WERI-Rb-1 (cell line): ENCODE measurements at regions not wholly inside any gene's neighbourhood (a gene's known extent, or its start where the extent isn't known, plus 50 kb on each side); places are given as distances from the start of the nearest gene placed in this dataset.

Source experiments
- DNase-seq: peaks from one replicate; pipeline ENCODE4 v3.0.0-alpha.2; 2020
- H3K27ac ChIP-seq: fragments of 250-450 bp; sonication (Bioruptor Pico); 2 replicates; pipeline ENCODE4 v1.5.1; 2020; ENCODE audit warnings: mild to moderate bottlenecking, moderate library complexity
- H3K27me3 ChIP-seq: fragments of 250-450 bp; sonication (Bioruptor Pico); 2 replicates; pipeline ENCODE4 v1.5.1; 2021; ENCODE audit warnings: mild to moderate bottlenecking, low read depth, moderate library complexity; ENCODE audit not compliant: insufficient read depth, severe bottlenecking
- H3K36me3 ChIP-seq: fragments of 250-450 bp; sonication (Bioruptor Pico); 2 replicates; pipeline ENCODE4 v1.5.1; 2020; ENCODE audit warnings: mild to moderate bottlenecking, moderate library complexity
- H3K4me3 ChIP-seq: 2 replicates; pipeline ENCODE4 v1.5.1; 2011; ENCODE audit warnings: low read depth, mild to moderate bottlenecking, control low read depth, low read length
- H3K9me3 ChIP-seq: fragments of 250-450 bp; sonication (Bioruptor Pico); 2 replicates; pipeline ENCODE4 v1.5.1; 2021; ENCODE audit warnings: mild to moderate bottlenecking, moderate library complexity; ENCODE audit not compliant: severe bottlenecking
- TF ChIP-seq, protein P1 (sequence below): IDR thresholded peaks from 2 replicates; pipeline ENCODE4 v1.5.1; 2011; ENCODE audit warnings: low read depth, mild to moderate bottlenecking, control low read depth, inconsistent platforms, low read length

DNA sequence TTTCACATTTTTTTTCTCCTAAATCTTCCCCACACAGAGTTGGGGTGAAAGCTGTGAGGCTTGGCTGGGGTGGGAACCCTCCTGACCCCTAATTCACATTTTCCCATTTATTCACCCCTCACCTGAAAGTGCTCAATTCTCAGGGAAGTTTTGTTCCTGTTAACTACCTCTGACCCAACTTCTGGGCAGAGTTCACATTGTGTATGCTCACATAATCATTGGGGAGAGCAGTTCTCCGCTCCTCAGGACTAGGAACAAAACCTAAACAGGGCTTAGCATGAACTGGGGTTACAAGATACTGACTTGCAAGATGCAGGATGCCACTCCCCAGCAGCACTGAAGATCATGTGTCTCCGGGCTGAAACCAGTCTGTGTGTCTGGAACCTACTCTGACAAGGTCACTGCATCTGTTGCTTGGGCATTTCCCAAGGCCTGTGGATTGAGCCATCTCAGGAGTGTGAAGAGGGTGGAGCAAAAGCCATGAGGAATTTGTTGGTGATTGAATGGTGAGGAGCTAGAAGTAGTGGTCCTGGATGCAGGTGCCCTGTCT is 258.1 kb upstream of the IGFBP3 start:
- H3K4me3 ChIP-seq, result no peak overlapping the region
- peaks cover 2% of the 10 kb centered on the region for H3K27me3 ChIP-seq
- TF ChIP-seq, protein P1, sequence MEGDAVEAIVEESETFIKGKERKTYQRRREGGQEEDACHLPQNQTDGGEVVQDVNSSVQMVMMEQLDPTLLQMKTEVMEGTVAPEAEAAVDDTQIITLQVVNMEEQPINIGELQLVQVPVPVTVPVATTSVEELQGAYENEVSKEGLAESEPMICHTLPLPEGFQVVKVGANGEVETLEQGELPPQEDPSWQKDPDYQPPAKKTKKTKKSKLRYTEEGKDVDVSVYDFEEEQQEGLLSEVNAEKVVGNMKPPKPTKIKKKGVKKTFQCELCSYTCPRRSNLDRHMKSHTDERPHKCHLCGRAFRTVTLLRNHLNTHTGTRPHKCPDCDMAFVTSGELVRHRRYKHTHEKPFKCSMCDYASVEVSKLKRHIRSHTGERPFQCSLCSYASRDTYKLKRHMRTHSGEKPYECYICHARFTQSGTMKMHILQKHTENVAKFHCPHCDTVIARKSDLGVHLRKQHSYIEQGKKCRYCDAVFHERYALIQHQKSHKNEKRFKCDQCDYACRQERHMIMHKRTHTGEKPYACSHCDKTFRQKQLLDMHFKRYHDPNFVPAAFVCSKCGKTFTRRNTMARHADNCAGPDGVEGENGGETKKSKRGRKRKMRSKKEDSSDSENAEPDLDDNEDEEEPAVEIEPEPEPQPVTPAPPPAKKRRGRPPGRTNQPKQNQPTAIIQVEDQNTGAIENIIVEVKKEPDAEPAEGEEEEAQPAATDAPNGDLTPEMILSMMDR, result no peak
- no peak for DNase-seq
- no peaks in the 10 kb centered on the region for H3K9me3 ChIP-seq
- no peaks in the 10 kb centered on the region for H3K36me3 ChIP-seq
- no peak overlapping the region for H3K27ac ChIP-seq

- Histone ChIP-seq H3K36me3 (no peaks in the 10 kb centered on the region), H3K9me3 (no peaks in the 10 kb centered on the region), H3K27me3 (peaks cover 2% of the 10 kb centered on the region), H3K4me3 (no peak overlapping the region), H3K27ac (no peak overlapping the region)
- TF ChIP-seq, protein P1, result no peak
- DNase-seq, result no peak
Observed at GRCh38 chr7:46178661-46179060, 257.6 kb upstream of the IGFBP3 start.

- TF ChIP-seq, protein P1, result no peak
- peaks cover 2% of the 10 kb centered on the region for H3K27me3 ChIP-seq
- no peak for DNase-seq
Observed at GRCh38 chr7:46177821-46178220, 256.7 kb upstream of the IGFBP3 start.

GRCh38 chr7:46175221-46175620 is 254.1 kb upstream of the IGFBP3 start:
- no peak for DNase-seq
- no peaks in the 10 kb centered on the region for H3K27me3 ChIP-seq
- H3K9me3 ChIP-seq, result no peaks in the 10 kb centered on the region
- no peak overlapping the region for H3K4me3 ChIP-seq
- no peak overlapping the region for H3K27ac ChIP-seq
- H3K36me3 ChIP-seq, result no peaks in the 10 kb centered on the region
- TF ChIP-seq, protein P1, result no peak

More at GRCh38 chr7:46177821-46178220, 256.7 kb upstream of the IGFBP3 start:
- Histone ChIP-seq H3K4me3 (no peak overlapping the region), H3K36me3 (no peaks in the 10 kb centered on the region), H3K27ac (no peak overlapping the region), H3K9me3 (no peaks in the 10 kb centered on the region)

- Histone ChIP-seq H3K27me3 (no peaks in the 10 kb centered on the region), H3K27ac (no peak overlapping the region), H3K36me3 (no peaks in the 10 kb centered on the region), H3K4me3 (no peak overlapping the region), H3K9me3 (no peaks in the 10 kb centered on the region)
- TF ChIP-seq, protein P1, result no peak
- DNase-seq, result no peak
Observed at GRCh38 chr7:46174196-46174580, 253.1 kb upstream of the IGFBP3 start.

DNA sequence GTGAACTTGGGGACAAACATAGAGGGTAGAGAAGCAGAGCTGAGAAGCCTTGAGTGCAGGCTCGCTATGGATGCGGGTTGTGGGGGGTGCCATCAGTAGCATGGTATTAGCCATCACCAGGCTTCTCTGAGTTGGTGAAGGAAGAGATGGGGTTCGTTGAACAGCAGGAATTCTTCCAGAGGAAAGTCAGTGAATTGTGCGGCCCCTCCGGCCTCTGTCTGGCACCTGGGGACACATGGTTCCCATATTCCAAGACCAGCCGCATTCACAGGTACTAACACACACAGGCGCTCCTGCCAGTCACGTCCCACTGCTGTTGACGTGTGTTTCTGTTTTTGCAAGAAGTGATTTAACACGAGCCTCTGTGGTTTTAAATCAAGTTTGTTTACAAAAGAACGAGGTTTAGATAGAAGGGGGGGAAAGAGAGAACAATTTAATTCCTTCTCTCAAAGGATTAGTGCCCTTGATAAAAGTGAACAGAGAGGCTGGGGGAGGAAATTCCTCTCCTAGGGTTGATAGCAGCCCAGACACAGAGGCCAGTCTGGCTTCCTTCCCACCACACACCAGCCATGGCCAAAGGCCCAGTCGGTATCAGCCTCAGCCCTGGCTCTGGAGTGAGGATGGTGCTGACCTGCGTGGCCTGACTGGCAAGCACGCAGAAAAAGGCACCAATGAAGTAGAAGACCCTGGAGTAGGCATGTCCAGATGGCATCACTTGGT is 252.6 kb upstream of the IGFBP3 start:
- Histone ChIP-seq H3K9me3 (no peaks in the 10 kb centered on the region), H3K36me3 (no peaks in the 10 kb centered on the region), H3K4me3 (no peak overlapping the region), H3K27ac (no peak overlapping the region), H3K27me3 (no peaks in the 10 kb centered on the region)
- TF ChIP-seq, protein P1, result no peak
- DNase-seq, result no peak
